ENCODE measurements at regions not wholly inside any gene's neighbourhood (a gene's known extent, or its start where the extent isn't known, plus 50 kb on each side); places are given as distances from the start of the nearest gene placed in this dataset.

DNA sequence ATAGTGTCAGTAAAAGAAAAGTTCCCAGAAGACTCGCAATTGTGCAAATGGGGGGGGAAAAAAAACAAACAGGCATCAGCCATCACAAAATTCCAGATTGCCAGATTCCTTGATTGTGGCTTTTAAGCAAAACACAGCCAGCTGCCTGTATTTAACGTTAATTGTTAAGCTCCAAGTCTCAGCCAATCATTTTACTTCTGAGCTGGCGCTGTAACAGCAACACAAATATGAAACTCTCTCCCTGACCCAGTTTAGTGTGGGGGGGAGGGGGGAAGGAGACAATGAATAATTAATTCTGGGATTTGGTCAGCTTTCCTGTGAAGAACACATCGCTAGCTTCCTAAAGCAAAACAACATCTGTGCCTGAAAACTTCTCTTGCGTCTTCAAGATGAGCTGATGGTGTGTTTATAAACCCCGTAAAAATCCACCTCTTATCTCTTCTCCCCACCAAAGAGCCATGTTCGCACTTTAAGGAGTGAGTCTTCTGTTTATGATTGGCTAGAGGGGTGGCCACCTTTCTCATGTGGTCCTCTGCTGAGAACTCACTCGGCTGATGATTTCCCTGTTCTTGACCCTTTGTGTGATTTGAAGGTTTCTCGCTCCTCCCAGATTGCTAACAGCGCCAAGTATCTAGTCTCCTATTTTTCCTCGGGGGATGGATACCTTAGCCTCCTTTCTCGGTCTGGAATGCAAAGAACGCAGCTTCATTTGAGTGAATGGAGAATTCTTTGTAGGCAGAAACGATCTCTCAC is 160.2 kb upstream of the DAPK1 start:
- TF ChIP-seq, protein P1, sequence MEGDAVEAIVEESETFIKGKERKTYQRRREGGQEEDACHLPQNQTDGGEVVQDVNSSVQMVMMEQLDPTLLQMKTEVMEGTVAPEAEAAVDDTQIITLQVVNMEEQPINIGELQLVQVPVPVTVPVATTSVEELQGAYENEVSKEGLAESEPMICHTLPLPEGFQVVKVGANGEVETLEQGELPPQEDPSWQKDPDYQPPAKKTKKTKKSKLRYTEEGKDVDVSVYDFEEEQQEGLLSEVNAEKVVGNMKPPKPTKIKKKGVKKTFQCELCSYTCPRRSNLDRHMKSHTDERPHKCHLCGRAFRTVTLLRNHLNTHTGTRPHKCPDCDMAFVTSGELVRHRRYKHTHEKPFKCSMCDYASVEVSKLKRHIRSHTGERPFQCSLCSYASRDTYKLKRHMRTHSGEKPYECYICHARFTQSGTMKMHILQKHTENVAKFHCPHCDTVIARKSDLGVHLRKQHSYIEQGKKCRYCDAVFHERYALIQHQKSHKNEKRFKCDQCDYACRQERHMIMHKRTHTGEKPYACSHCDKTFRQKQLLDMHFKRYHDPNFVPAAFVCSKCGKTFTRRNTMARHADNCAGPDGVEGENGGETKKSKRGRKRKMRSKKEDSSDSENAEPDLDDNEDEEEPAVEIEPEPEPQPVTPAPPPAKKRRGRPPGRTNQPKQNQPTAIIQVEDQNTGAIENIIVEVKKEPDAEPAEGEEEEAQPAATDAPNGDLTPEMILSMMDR (IDR thresholded peaks at IDR 0.05; ENCODE audit: low read depth, low read length): no peak
- no peak for DNase-seq (ENCODE audit: extremely low read depth, low read depth)

DNA sequence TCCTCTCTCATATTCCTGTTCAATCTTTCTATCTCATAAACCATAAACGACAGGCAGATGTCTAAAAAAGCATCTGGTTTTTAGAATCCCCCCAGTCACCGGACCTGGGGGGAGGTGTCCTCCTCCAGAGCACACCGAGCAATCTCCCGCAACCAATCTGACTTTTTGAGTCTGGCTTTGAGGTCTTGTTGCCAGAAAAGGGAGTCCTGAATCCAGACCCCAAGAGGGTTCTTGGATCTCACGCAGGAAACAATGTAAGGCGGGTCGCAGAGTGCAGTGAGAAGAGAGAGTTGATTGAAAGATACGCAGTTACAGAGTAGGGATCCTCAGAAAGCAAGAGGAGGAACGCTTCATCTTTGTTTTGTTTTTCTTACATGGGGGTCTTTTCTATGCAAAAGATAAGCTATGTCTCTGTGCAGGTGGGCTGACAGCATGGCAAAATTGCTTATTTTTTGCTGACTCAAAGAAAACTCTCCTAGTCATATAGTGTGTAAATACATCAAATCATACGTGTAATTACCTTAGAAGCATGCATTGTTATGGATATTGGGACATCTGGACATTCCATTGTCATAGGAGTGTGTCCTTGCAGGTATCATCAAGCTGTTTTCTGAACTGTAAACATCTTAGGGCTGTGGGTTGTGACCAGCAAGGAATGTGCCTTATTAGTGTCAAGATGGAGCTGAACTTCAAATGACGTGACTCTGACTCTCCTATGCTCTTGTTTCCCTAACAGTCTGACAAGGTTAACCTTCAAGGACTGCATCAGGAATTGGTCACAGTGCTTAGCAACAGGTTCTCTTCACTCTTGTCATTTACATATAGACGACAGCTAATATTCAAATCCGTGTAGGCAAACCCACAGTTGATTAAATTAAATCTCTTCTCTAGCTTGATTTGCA is 159.3 kb upstream of the DAPK1 start:
- TF ChIP-seq, protein P1 (IDR thresholded peaks at IDR 0.05; ENCODE audit: low read depth, low read length): no peak
- DNase-seq (ENCODE audit: extremely low read depth, low read depth): no peak

DNA sequence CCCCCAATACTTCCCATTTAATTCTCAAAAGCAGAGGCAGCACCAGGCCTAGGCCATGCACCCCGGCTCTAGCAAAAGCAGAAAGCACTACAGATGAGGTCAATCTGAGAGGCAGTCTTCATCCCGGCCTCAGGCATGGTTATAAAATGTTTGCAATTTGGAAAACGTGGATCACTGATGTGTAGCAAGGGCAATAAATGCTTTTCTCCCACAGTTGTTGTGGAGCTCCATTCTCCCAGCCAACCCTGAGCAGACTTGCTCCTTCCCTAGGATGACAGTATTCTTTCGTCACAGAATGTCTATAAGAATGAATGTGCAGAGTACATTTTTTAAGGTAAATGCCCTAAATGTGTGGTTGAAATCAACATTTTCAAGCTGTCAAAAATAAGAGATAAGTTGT is 157.3 kb upstream of the DAPK1 start:
- TF ChIP-seq, protein P1 (IDR thresholded peaks at IDR 0.05; ENCODE audit: low read depth, low read length): no peak
- DNase-seq (ENCODE audit: extremely low read depth, low read depth): no peak

DNA sequence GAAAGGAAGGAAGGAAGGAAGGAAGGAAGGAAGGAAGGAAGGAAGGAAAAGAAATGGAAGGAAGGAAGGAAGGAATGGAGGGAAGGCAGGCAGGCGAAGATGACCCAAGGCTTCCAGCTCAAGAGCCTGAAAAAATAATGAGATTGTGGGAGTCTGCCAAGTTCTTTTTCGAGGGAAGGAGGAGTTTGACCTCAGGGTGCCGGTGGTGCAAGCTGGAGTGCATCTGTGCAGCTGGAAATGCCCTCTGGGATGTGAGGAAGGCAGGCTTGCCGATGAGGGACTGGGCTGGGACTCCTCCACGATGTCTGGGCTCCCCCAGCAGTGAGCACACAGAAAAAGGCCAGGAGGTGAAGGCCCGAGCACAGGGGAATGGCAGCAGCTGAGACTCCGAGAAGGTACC is 154.9 kb upstream of the DAPK1 start:
- DNase-seq (ENCODE audit: extremely low read depth, low read depth): no peak
- TF ChIP-seq, protein P1 (IDR thresholded peaks at IDR 0.05; ENCODE audit: low read depth, low read length): no peak

DNA sequence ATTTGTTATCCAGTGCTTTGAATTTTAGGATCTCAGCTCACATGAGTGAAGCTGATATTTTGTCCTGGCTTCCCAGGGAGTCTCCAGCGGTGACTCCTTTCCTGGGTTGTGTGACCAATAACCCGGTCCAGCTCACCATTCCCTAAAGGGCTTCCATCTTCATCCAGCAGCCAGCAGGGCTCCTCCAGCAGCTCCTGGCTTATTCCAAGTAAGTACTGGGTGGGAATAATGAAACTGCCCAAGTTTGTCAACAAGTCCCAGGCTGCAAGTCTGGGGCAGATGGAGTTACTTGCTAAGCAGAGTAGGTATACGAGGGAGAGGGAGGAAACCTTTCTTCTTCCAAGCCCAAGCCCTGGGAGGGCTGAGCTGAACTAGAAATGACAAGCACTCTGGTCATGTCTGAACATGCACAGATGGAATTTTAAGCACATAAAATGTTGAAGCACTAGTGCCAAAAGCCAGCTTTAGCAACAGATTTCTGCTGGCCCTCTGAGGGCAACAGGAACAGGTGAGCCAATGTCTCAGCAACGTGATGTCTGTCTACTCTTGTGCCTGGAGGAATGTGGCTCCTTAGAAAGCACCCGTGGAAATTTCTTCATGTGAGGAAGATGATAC is 153.7 kb upstream of the DAPK1 start:
- DNase-seq (ENCODE audit: extremely low read depth, low read depth): no peak
- TF ChIP-seq, protein P1 (IDR thresholded peaks at IDR 0.05; ENCODE audit: low read depth, low read length): no peak

DNA sequence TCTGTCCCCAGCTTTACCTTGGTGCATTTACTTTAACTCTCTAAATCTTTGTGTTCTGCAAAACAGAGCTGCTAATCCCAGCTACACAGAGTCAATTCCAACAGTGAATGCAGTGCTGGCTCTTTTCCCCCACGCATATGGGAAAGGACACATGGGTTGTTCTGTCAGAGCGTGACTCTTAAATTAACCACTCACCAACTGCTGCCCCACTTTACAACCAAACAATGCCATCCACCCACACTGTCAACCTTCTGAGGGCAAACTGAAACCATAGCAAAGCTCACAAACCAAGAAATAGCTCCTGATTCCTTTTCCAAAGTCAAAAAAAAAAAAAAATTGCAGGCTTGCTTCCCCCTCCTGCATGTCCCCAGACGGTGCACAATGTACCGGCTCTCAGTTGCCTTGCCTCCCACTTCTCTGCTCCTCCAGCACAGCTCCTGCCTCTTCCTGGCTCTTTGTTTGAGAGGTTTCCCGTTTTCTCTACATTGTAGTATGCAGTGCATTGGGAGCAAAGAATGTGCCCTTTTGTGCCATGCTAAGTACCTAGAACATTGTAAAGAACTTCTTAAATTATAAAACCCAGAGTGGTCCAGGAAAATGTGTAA is 151.5 kb upstream of the DAPK1 start:
- TF ChIP-seq, protein P1 (IDR thresholded peaks at IDR 0.05; ENCODE audit: low read depth, low read length): no peak
- no peak for DNase-seq (ENCODE audit: extremely low read depth, low read depth)

All from AG09319 (cell line).